Upper lobe of right lung (tissue), 1 donor: ENCODE measurements at regions not wholly inside any gene's neighbourhood (a gene's known extent, or its start where the extent isn't known, plus 50 kb on each side); places are given as distances from the start of the nearest gene placed in this dataset.
A peak's percentile ranks its signal among the peaks of the same experiment; 100 is the strongest.

ENCODE experiments used
- ATAC-seq: fragments of 200-7000 bp; cut with Tn5 transposase; one replicate; pipeline ENCODE4 v1.9.1; 2020; ENCODE audit warnings: mild to moderate bottlenecking, moderate library complexity
- DNase-seq: peaks from one replicate; pipeline ENCODE4 v3.0.0-alpha.2; 2020
- H3K27ac ChIP-seq: fragments of 200-600 bp; one replicate; pipeline ENCODE4 v1.8.0; 2022
- H3K27me3 ChIP-seq: fragments of 200-600 bp; one replicate; pipeline ENCODE4 v1.8.0; 2022; ENCODE audit warnings: mild to moderate bottlenecking
- H3K36me3 ChIP-seq: fragments of 200-600 bp; one replicate; pipeline ENCODE4 v1.8.0; 2022
- H3K4me1 ChIP-seq: fragments of 200-600 bp; one replicate; pipeline ENCODE4 v1.8.0; 2022
- H3K4me3 ChIP-seq: fragments of 200-600 bp; one replicate; pipeline ENCODE4 v1.8.0; 2022; ENCODE audit warnings: mild to moderate bottlenecking
- H3K9me3 ChIP-seq: fragments of 200-600 bp; one replicate; pipeline ENCODE4 v1.8.0; 2022
- CTCF ChIP-seq: fragments of 200-600 bp; IDR thresholded peaks from one replicate; pipeline ENCODE4 v1.8.0; 2022; ENCODE audit warnings: antibody characterized with exemption
- intact Hi-C: fragments of 100-400 bp; cut with DNase I; formaldehyde crosslinking; loops from one replicate; pipeline ENCODE4 v1.11.0; 2022
- donor health status: DM: no; HTN: yes; CAD: no; lungs with severe emphysema.

GRCh38 chr15:69792823-69793222 is 304.9 kb downstream of the TLE3 start:
- no peak for TF ChIP-seq CTCF
- Histone ChIP-seq H3K27me3 (no peaks in the 10 kb centered on the region), H3K27ac (no peak overlapping the region), H3K9me3 (no peaks in the 10 kb centered on the region), H3K4me1 (peaks cover 9% of the 10 kb centered on the region), H3K36me3 (no peaks in the 10 kb centered on the region), H3K4me3 (no peak overlapping the region)
- DNase-seq (no peak), ATAC-seq (no peak)
- intact Hi-C loops: no loop called here

GRCh38 chr15:69793431-69793780 is 304.3 kb downstream of the TLE3 start:
- intact Hi-C loops: no loop called here
- TF ChIP-seq CTCF: no peak
- Histone ChIP-seq H3K27me3 (no peaks in the 10 kb centered on the region), H3K4me1 (peaks cover 9% of the 10 kb centered on the region), H3K36me3 (no peaks in the 10 kb centered on the region), H3K4me3 (no peak overlapping the region), H3K27ac (no peak overlapping the region), H3K9me3 (no peaks in the 10 kb centered on the region)
- no peak for DNase-seq
- ATAC-seq: no peak

GRCh38 chr15:69793781-69794451 is 303.8 kb downstream of the TLE3 start:
- intact Hi-C loops: no loop called here

GRCh38 chr15:69794645-69795469 is 302.9 kb downstream of the TLE3 start:
- intact Hi-C loops: no loop called here
- no peaks in the 10 kb centered on the region for H3K36me3 ChIP-seq
- TF ChIP-seq CTCF: no peak
- no peak for DNase-seq
- peak; percentile 71 for ATAC-seq
- H3K27ac ChIP-seq: peak overlapping the region; percentile 65
- no peaks in the 10 kb centered on the region for H3K9me3 ChIP-seq
- peaks cover 9% of the 10 kb centered on the region for H3K4me1 ChIP-seq
- H3K4me3 ChIP-seq: no peak overlapping the region
- no peaks in the 10 kb centered on the region for H3K27me3 ChIP-seq

More at GRCh38 chr15:69793781-69794451, 303.8 kb downstream of the TLE3 start:
- no peak overlapping the region for H3K4me3 ChIP-seq
- no peaks in the 10 kb centered on the region for H3K36me3 ChIP-seq
- TF ChIP-seq CTCF: no peak
- H3K9me3 ChIP-seq: no peaks in the 10 kb centered on the region
- DNase-seq (no peak), ATAC-seq (peak; percentile 36)
- H3K27ac ChIP-seq: no peak overlapping the region
- H3K4me1 ChIP-seq: peaks cover 9% of the 10 kb centered on the region
- H3K27me3 ChIP-seq: no peaks in the 10 kb centered on the region

GRCh38 chr15:69795601-69796000 is 302.1 kb downstream of the TLE3 start:
- Histone ChIP-seq H3K4me1 (peaks cover 9% of the 10 kb centered on the region), H3K9me3 (no peaks in the 10 kb centered on the region), H3K27ac (peak overlapping the region; percentile 65), H3K4me3 (no peak overlapping the region), H3K27me3 (no peaks in the 10 kb centered on the region), H3K36me3 (no peaks in the 10 kb centered on the region)
- no peak for TF ChIP-seq CTCF
- no peak for ATAC-seq
- intact Hi-C loops: no loop called here
- no peak for DNase-seq
